ENCODE measurements at regions not wholly inside any gene's neighbourhood (a gene's known extent, or its start where the extent isn't known, plus 50 kb on each side); places are given as distances from the start of the nearest gene placed in this dataset.

GRCh38 chr3:117881210-117881609 is 1153.4 kb downstream of the IGSF11 start:
- DNase-seq (ENCODE audit: low read depth) = no peak
- TF ChIP-seq, protein P1, sequence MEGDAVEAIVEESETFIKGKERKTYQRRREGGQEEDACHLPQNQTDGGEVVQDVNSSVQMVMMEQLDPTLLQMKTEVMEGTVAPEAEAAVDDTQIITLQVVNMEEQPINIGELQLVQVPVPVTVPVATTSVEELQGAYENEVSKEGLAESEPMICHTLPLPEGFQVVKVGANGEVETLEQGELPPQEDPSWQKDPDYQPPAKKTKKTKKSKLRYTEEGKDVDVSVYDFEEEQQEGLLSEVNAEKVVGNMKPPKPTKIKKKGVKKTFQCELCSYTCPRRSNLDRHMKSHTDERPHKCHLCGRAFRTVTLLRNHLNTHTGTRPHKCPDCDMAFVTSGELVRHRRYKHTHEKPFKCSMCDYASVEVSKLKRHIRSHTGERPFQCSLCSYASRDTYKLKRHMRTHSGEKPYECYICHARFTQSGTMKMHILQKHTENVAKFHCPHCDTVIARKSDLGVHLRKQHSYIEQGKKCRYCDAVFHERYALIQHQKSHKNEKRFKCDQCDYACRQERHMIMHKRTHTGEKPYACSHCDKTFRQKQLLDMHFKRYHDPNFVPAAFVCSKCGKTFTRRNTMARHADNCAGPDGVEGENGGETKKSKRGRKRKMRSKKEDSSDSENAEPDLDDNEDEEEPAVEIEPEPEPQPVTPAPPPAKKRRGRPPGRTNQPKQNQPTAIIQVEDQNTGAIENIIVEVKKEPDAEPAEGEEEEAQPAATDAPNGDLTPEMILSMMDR (IDR thresholded peaks at IDR 0.05; ENCODE audit: low read depth, low read length, missing control alignments) = no peak
- H3K4me3 ChIP-seq (ENCODE audit: low read depth, low read length) = no peak overlapping the region

GRCh38 chr3:117885011-117885441 is 1149.6 kb downstream of the IGSF11 start:
- H3K4me3 ChIP-seq (ENCODE audit: low read depth, low read length) = no peak overlapping the region
- TF ChIP-seq, protein P1 (IDR thresholded peaks at IDR 0.05; ENCODE audit: low read depth, low read length, missing control alignments) = no peak
- no peak for DNase-seq (ENCODE audit: low read depth)

GRCh38 chr3:117886147-117886546 is 1148.5 kb downstream of the IGSF11 start:
- TF ChIP-seq, protein P1 (IDR thresholded peaks at IDR 0.05; ENCODE audit: low read depth, low read length, missing control alignments) = no peak
- DNase-seq (ENCODE audit: low read depth) = no peak
- H3K4me3 ChIP-seq (ENCODE audit: low read depth, low read length) = no peak overlapping the region

DNA sequence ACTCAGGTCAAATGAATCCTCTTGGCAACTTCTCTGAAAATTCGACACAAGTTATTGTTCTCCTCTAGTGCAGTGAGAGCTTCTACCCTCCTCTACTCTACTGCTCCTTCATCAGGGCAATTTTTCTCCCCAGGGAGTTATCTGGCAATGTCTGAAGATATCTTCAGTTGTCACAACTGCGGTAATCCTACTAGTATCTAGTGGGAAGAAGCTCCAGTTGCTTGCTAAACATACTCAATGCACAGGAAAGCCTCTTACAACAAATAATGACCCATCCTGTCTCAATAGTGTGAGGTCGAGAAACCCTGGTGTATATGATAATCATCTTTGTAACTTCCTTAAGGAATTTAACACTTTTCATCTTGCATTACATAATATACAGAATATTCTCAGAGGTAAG is 1147.6 kb downstream of the IGSF11 start:
- TF ChIP-seq, protein P1 (IDR thresholded peaks at IDR 0.05; ENCODE audit: low read depth, low read length, missing control alignments) = no peak
- H3K4me3 ChIP-seq (ENCODE audit: low read depth, low read length) = no peak overlapping the region
- no peak for DNase-seq (ENCODE audit: low read depth)

DNA sequence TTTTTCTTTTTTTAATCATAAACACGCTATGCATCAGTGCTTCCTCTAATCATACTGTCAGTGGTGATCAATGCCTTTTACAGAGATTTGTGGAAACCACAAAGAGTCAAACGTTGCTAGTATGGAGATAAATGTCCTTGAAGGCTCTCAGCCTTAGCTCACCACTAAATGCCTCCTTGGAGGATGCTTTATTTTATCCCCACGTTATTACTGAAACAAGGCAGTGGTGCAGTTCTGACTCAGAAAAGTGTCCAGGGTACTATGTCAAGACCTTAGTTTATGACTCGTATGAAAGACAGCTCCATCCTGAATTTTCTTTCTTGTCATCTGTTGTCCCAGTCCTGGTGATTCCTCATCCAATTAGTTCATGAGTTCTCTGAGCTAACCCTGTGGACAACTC is 1146.7 kb downstream of the IGSF11 start:
- DNase-seq (ENCODE audit: low read depth) = no peak
- TF ChIP-seq, protein P1 (IDR thresholded peaks at IDR 0.05; ENCODE audit: low read depth, low read length, missing control alignments) = no peak
- no peak overlapping the region for H3K4me3 ChIP-seq (ENCODE audit: low read depth, low read length)

GRCh38 chr3:117892431-117892841 is 1142.2 kb downstream of the IGSF11 start:
- TF ChIP-seq, protein P1 (IDR thresholded peaks at IDR 0.05; ENCODE audit: low read depth, low read length, missing control alignments) = no peak
- no peak for DNase-seq (ENCODE audit: low read depth)
- H3K4me3 ChIP-seq (ENCODE audit: low read depth, low read length) = no peak overlapping the region

DNA sequence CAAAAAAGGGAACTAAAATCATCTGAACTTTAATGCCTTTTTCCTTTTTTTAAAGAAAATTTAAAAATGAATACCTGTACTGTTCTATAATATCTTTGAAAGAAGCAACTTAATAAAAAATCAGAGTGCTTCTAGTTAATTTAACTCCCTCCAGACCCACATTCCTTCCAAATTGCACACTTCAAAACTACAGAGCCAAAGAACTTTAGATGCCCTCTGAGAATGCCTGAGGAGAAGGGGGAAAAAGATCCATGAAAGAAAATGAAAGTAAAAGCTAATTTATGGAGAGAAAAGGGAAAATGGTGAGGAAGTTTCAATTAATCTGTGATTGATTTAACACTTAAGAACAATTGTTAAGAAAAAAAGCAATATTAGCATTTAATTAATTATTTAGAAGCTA is 1141.6 kb downstream of the IGSF11 start:
- TF ChIP-seq, protein P1 (IDR thresholded peaks at IDR 0.05; ENCODE audit: low read depth, low read length, missing control alignments) = no peak
- H3K4me3 ChIP-seq (ENCODE audit: low read depth, low read length) = no peak overlapping the region
- DNase-seq (ENCODE audit: low read depth) = no peak

All from GM12864 (cell line).